ENCODE measurements at regions not wholly inside any gene's neighbourhood (a gene's known extent, or its start where the extent isn't known, plus 50 kb on each side); places are given as distances from the start of the nearest gene placed in this dataset.

GRCh38 chr5:7036192-7036835 is 323.1 kb downstream of the TENT4A start:
- Histone ChIP-seq H3K9me3 (replicated peaks; ENCODE audit: low read length) (no peaks in the 10 kb centered on the region), H3K36me3 (ENCODE audit: insufficient read depth, low read length) (no peaks in the 10 kb centered on the region), H3K4me2 (ENCODE audit: low read length) (no peak overlapping the region), H3K4me3 (ENCODE audit: low read length) (no peak overlapping the region), H3K9ac (ENCODE audit: low read depth, low read length) (no peak overlapping the region), H3K4me1 (ENCODE audit: control insufficient read depth, insufficient read depth, low read length) (no peaks in the 10 kb centered on the region), H3K27me3 (ENCODE audit: control insufficient read depth, insufficient read depth, low read length) (no peaks in the 10 kb centered on the region)

GRCh38 chr5:7039074-7039473 is 325.8 kb downstream of the TENT4A start:
- Histone ChIP-seq H3K4me2 (ENCODE audit: low read length) (no peak overlapping the region), H3K9me3 (replicated peaks; ENCODE audit: low read length) (no peaks in the 10 kb centered on the region), H3K36me3 (ENCODE audit: insufficient read depth, low read length) (no peaks in the 10 kb centered on the region), H3K9ac (ENCODE audit: low read depth, low read length) (no peak overlapping the region), H3K4me3 (ENCODE audit: low read length) (no peak overlapping the region), H3K4me1 (ENCODE audit: control insufficient read depth, insufficient read depth, low read length) (no peaks in the 10 kb centered on the region), H3K27me3 (ENCODE audit: control insufficient read depth, insufficient read depth, low read length) (no peaks in the 10 kb centered on the region)

- Histone ChIP-seq H3K9me3 (replicated peaks; ENCODE audit: low read length) (no peaks in the 10 kb centered on the region), H3K4me2 (ENCODE audit: low read length) (no peak overlapping the region), H3K4me3 (ENCODE audit: low read length) (no peak overlapping the region), H3K27me3 (ENCODE audit: control insufficient read depth, insufficient read depth, low read length) (no peaks in the 10 kb centered on the region), H3K9ac (ENCODE audit: low read depth, low read length) (no peak overlapping the region), H3K36me3 (ENCODE audit: insufficient read depth, low read length) (no peaks in the 10 kb centered on the region), H3K4me1 (ENCODE audit: control insufficient read depth, insufficient read depth, low read length) (no peaks in the 10 kb centered on the region)
These were observed 326.9 kb downstream of the TENT4A start for GRCh38 chr5:7040111-7040510.

GRCh38 chr5:7043797-7044196 is 330.6 kb downstream of the TENT4A start:
- no peak overlapping the region for H3K4me2 ChIP-seq (ENCODE audit: low read length)
- no peak overlapping the region for H3K4me3 ChIP-seq (ENCODE audit: low read length)
- no peaks in the 10 kb centered on the region for H3K36me3 ChIP-seq (ENCODE audit: insufficient read depth, low read length)
- H3K27me3 ChIP-seq (ENCODE audit: control insufficient read depth, insufficient read depth, low read length), result no peaks in the 10 kb centered on the region
- H3K9me3 ChIP-seq (replicated peaks; ENCODE audit: low read length), result no peaks in the 10 kb centered on the region
- no peak overlapping the region for H3K9ac ChIP-seq (ENCODE audit: low read depth, low read length)
- H3K4me1 ChIP-seq (ENCODE audit: control insufficient read depth, insufficient read depth, low read length), result no peaks in the 10 kb centered on the region

- no peaks in the 10 kb centered on the region for H3K9me3 ChIP-seq (replicated peaks; ENCODE audit: low read length)
- no peak overlapping the region for H3K4me3 ChIP-seq (ENCODE audit: low read length)
- H3K4me2 ChIP-seq (ENCODE audit: low read length), result no peak overlapping the region
- no peaks in the 10 kb centered on the region for H3K4me1 ChIP-seq (ENCODE audit: control insufficient read depth, insufficient read depth, low read length)
- no peaks in the 10 kb centered on the region for H3K27me3 ChIP-seq (ENCODE audit: control insufficient read depth, insufficient read depth, low read length)
- H3K9ac ChIP-seq (ENCODE audit: low read depth, low read length), result no peak overlapping the region
- no peaks in the 10 kb centered on the region for H3K36me3 ChIP-seq (ENCODE audit: insufficient read depth, low read length)
These were observed 334.5 kb downstream of the TENT4A start for GRCh38 chr5:7047511-7048261.

GRCh38 chr5:7050986-7051385 is 337.8 kb downstream of the TENT4A start:
- no peak overlapping the region for H3K9ac ChIP-seq (ENCODE audit: low read depth, low read length)
- H3K4me3 ChIP-seq (ENCODE audit: low read length), result no peak overlapping the region

GRCh38 chr5:7053125-7053524 is 339.9 kb downstream of the TENT4A start:
- H3K4me1 ChIP-seq (ENCODE audit: control insufficient read depth, insufficient read depth, low read length), result no peaks in the 10 kb centered on the region
- no peak overlapping the region for H3K9ac ChIP-seq (ENCODE audit: low read depth, low read length)
- H3K4me3 ChIP-seq (ENCODE audit: low read length), result no peak overlapping the region
- H3K27me3 ChIP-seq (ENCODE audit: control insufficient read depth, insufficient read depth, low read length), result no peaks in the 10 kb centered on the region
- H3K36me3 ChIP-seq (ENCODE audit: insufficient read depth, low read length), result no peaks in the 10 kb centered on the region
- no peaks in the 10 kb centered on the region for H3K9me3 ChIP-seq (replicated peaks; ENCODE audit: low read length)
- H3K4me2 ChIP-seq (ENCODE audit: low read length), result no peak overlapping the region

More at GRCh38 chr5:7050986-7051385, 337.8 kb downstream of the TENT4A start:
- no peak overlapping the region for H3K4me2 ChIP-seq (ENCODE audit: low read length)
- no peaks in the 10 kb centered on the region for H3K36me3 ChIP-seq (ENCODE audit: insufficient read depth, low read length)
- H3K27me3 ChIP-seq (ENCODE audit: control insufficient read depth, insufficient read depth, low read length), result no peaks in the 10 kb centered on the region
- no peaks in the 10 kb centered on the region for H3K9me3 ChIP-seq (replicated peaks; ENCODE audit: low read length)
- H3K4me1 ChIP-seq (ENCODE audit: control insufficient read depth, insufficient read depth, low read length), result no peaks in the 10 kb centered on the region

- no peaks in the 10 kb centered on the region for H3K36me3 ChIP-seq (ENCODE audit: insufficient read depth, low read length)
- H3K9me3 ChIP-seq (replicated peaks; ENCODE audit: low read length), result no peaks in the 10 kb centered on the region
- no peak overlapping the region for H3K9ac ChIP-seq (ENCODE audit: low read depth, low read length)
- H3K4me1 ChIP-seq (ENCODE audit: control insufficient read depth, insufficient read depth, low read length), result no peaks in the 10 kb centered on the region
- no peak overlapping the region for H3K4me2 ChIP-seq (ENCODE audit: low read length)
- no peaks in the 10 kb centered on the region for H3K27me3 ChIP-seq (ENCODE audit: control insufficient read depth, insufficient read depth, low read length)
- H3K4me3 ChIP-seq (ENCODE audit: low read length), result no peak overlapping the region
These were observed 340.4 kb downstream of the TENT4A start for GRCh38 chr5:7053528-7054209.

- Histone ChIP-seq H3K27me3 (ENCODE audit: control insufficient read depth, insufficient read depth, low read length) (no peaks in the 10 kb centered on the region), H3K4me3 (ENCODE audit: low read length) (no peak overlapping the region), H3K4me1 (ENCODE audit: control insufficient read depth, insufficient read depth, low read length) (no peaks in the 10 kb centered on the region), H3K4me2 (ENCODE audit: low read length) (no peak overlapping the region), H3K36me3 (ENCODE audit: insufficient read depth, low read length) (no peaks in the 10 kb centered on the region), H3K9ac (ENCODE audit: low read depth, low read length) (no peak overlapping the region), H3K9me3 (replicated peaks; ENCODE audit: low read length) (no peaks in the 10 kb centered on the region)
These were observed 329.3 kb upstream of the ADCY2 start for GRCh38 chr5:7066471-7067235.

- no peaks in the 10 kb centered on the region for H3K9me3 ChIP-seq (replicated peaks; ENCODE audit: low read length)
- no peaks in the 10 kb centered on the region for H3K36me3 ChIP-seq (ENCODE audit: insufficient read depth, low read length)
- H3K4me3 ChIP-seq (ENCODE audit: low read length), result no peak overlapping the region
- H3K9ac ChIP-seq (ENCODE audit: low read depth, low read length), result no peak overlapping the region
- H3K4me2 ChIP-seq (ENCODE audit: low read length), result no peak overlapping the region
- no peaks in the 10 kb centered on the region for H3K4me1 ChIP-seq (ENCODE audit: control insufficient read depth, insufficient read depth, low read length)
- H3K27me3 ChIP-seq (ENCODE audit: control insufficient read depth, insufficient read depth, low read length), result no peaks in the 10 kb centered on the region
These were observed 327.8 kb upstream of the ADCY2 start for GRCh38 chr5:7068156-7068555.

GRCh38 chr5:7068899-7069298 is 327.0 kb upstream of the ADCY2 start:
- no peaks in the 10 kb centered on the region for H3K27me3 ChIP-seq (ENCODE audit: control insufficient read depth, insufficient read depth, low read length)
- H3K36me3 ChIP-seq (ENCODE audit: insufficient read depth, low read length), result no peaks in the 10 kb centered on the region
- no peak overlapping the region for H3K9ac ChIP-seq (ENCODE audit: low read depth, low read length)
- H3K4me2 ChIP-seq (ENCODE audit: low read length), result no peak overlapping the region
- H3K9me3 ChIP-seq (replicated peaks; ENCODE audit: low read length), result no peaks in the 10 kb centered on the region
- no peaks in the 10 kb centered on the region for H3K4me1 ChIP-seq (ENCODE audit: control insufficient read depth, insufficient read depth, low read length)
- H3K4me3 ChIP-seq (ENCODE audit: low read length), result no peak overlapping the region
